GM12873 (cell line): ENCODE measurements at regions not wholly inside any gene's neighbourhood (a gene's known extent, or its start where the extent isn't known, plus 50 kb on each side); places are given as distances from the start of the nearest gene placed in this dataset.

Source experiments
- TF ChIP-seq, protein P1 (sequence below): IDR thresholded peaks from 2 replicates; pipeline ENCODE4 v1.5.1; 2012; ENCODE audit warnings: low read depth, mild to moderate bottlenecking, moderate library complexity, low read length, control low read depth; ENCODE audit not compliant: insufficient read depth; ENCODE audit errors: missing control alignments

GRCh38 chr10:56466005-56466404 lies 104.9 kb upstream of the ZWINT start:
- TF ChIP-seq, protein P1, sequence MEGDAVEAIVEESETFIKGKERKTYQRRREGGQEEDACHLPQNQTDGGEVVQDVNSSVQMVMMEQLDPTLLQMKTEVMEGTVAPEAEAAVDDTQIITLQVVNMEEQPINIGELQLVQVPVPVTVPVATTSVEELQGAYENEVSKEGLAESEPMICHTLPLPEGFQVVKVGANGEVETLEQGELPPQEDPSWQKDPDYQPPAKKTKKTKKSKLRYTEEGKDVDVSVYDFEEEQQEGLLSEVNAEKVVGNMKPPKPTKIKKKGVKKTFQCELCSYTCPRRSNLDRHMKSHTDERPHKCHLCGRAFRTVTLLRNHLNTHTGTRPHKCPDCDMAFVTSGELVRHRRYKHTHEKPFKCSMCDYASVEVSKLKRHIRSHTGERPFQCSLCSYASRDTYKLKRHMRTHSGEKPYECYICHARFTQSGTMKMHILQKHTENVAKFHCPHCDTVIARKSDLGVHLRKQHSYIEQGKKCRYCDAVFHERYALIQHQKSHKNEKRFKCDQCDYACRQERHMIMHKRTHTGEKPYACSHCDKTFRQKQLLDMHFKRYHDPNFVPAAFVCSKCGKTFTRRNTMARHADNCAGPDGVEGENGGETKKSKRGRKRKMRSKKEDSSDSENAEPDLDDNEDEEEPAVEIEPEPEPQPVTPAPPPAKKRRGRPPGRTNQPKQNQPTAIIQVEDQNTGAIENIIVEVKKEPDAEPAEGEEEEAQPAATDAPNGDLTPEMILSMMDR, result no peak

GRCh38 chr10:56449770-56450169 lies 88.7 kb upstream of the ZWINT start:
- TF ChIP-seq, protein P1, result no peak
